ENCODE measurements at regions not wholly inside any gene's neighbourhood (a gene's known extent, or its start where the extent isn't known, plus 50 kb on each side); places are given as distances from the start of the nearest gene placed in this dataset.

DNA sequence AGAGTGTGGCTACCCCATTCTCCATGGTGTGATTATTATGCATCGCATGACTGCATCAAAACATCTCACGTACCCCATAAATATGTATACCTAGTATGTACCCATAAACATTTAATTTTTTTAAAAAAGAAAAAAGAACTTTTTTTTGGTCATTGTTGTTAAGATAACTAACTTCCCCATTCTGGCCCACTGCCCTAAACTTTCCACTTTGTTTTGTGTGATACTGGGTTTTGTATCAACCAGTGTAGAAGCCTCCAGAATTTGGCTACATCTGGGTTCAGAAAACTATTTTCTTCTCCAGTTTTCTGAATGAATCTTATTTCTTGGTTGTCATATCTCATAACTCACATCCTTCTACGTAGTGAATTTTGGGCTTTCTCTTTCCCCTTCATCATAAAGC, 62.3 kb upstream of the NABP1 start:
- DNase-seq: no peak

DNA sequence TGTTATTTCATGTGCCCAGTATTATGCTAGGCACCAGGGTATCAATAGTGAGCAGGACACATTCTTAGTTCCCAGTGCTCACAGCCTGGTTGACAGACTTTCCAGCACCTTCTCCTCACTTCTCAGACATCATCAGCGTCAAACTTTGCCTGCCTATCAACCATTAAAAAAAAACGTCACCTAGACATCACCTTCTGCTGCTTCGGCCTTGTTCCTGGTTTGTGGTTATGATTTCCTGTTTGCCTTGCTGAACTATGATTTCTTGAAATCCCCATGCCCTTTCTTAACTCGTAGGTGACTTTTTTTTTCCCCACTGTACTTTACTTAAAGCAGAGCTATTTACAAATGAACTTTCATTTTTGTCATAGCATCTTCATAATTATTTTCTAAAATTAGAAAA, 60.4 kb upstream of the NABP1 start:
- no peak for DNase-seq

DNA sequence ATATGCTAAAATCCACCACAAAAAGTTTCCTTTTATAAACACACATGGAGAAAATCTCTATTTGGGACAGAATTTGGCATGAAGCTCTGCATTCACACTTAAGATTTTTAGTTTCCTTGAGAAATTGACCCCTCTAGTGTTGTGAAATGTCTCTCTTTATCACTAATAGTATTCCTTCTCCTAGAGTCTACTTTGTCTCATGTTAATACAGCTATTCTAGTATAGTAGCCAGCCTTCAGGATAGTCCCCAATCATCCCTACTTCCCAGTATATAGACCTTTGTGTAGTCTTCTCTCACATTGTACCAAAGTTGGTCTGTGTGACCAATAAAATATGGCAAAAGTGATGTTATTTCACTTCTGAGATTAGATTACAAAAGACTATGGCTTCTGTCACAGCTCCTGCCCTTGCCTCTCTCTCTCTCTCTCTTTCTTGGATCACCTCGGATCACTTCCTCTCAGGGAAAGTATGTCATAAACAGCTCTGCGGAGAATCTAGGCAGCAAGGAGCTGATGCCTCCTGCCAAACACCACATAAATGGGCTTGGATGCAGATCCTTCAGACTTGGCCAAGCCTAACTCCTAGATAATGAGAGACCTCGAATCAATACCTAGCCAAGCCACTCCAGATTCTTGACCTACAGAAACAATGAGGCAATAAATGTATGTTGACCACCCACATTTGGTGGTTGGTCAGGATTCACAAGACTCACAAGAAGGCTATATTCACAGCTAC, 59.7 kb upstream of the NABP1 start:
- DNase-seq: peak; percentile 44

DNA sequence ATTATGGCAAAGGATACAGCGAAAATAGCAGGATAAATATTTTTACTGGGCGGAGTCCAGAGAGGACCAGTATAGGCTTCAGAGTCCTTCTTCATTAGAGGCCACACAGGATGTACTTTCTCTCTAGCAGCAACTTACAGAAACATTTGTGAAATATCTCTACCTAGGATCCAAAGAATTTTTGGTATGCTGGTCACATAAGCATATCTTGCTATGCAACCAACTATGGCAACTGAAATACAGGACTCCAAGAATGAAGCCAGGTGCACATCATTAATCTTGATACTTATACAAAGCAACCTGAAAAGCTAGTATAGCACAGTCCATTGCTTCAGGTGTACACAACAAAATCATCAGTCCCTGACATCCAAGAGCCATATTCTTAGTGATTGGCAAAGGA, 59.1 kb upstream of the NABP1 start:
- DNase-seq: no peak

DNA sequence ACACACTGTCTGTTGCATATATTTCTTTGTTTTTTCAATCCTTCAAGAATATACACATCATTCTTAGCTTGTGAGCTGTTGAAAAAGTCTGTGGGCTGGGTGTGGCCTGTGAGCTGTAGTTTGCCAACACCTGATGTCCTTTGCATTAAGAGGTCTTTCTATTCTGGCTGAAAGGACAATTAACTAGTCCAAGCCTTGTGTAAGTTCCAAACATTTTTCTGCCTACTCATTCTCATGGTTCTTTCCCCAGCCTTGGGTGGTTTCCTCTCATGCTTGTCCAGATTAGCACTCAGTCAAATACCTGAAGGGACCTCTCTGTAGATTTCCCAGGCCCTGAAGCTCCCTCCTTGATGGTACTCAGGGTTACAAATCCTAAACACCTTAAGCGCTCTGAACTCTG, 57.8 kb upstream of the NABP1 start:
- DNase-seq: no peak

- no peak for DNase-seq
Measured at GRCh38 chr2:191622374-191623320, 55.3 kb upstream of the NABP1 start.

DNA sequence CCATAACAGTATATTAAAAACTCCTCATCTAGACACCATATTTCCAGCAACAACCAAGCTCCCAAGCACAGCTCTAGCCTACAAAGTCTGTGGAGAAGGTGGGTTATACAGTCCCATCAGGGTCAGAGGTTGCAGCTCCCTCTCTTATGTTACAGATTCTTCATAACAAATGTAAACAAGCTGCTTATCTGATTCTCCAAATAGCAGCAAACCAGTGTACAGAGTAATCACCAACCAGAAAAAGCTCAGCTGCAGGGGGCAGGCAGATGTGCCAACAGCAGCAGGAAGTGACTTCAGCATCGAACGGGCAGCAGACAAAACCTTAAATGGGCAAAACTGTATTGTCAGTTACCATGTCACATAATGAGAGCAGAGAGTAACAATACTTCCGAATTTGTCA, 52.9 kb upstream of the NABP1 start:
- DNase-seq: no peak

DNA sequence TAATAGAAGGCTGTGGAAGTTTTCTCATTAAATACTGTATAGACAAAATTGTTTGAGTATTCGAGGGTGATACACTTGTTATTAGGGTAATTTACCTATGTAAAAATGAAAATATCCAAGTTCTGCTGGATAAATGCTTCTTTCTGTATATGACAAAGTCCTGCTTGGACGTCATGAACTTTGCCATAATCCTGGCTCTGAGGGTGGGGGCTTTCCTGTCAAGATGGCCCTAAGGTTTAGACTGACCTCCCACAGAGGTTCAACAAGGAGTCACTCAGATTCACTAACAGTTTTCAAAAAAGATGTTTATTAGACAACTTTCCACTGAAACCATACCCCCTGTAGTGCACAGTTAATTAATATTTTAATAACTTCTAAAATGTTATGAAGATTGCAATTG, 52.5 kb upstream of the NABP1 start:
- DNase-seq: no peak

DNA sequence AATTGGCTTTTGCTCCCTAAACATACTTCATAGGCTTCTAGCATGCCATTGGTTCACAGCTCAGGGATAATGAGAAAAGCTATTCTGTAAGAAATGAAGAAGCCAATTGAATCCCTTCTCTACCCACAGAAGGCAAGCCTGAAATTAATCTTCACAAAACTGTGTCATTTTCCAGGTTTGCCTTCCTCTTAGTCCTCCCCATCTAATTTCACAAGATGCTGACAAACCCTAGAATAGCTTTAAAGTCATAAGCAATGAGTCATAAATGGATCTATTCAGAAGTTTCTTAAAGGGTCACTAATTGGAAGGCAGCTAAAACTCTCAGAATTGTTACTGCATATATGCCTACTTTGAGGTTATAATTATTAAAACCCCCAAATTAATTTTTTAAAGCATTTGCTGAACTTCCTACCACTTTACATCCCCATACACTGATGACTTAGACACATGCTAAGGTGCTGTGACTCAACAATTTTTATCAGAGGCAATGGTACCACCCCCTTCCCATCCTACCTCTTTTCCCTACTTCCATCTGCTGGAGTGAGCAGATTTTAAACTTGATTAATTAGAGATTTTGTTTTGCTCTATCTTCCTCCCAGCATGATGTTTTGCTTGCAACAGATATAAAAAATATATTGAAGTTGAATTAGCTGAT, 51.3 kb upstream of the NABP1 start:
- DNase-seq: no peak

- DNase-seq: no peak
Measured at GRCh38 chr2:191627518-191627917, 50.4 kb upstream of the NABP1 start.
